Upper lobe of left lung (tissue), 6 donors: ENCODE measurements at regions not wholly inside any gene's neighbourhood (a gene's known extent, or its start where the extent isn't known, plus 50 kb on each side); places are given as distances from the start of the nearest gene placed in this dataset.

Experiments
- ATAC-seq, 2 donors: fragments of 200-7000 bp; cut with Tn5 transposase; one replicate each; pipeline ENCODE4 v1.9.1; 2022; ENCODE audit warnings: mild to moderate bottlenecking in 2 of 2, moderate library complexity in 2 of 2; ENCODE audit not compliant: low FRiP score in 2 of 2
- DNase-seq, 2 donors: peaks; one replicate each; pipeline ENCODE4 v3.0.0-alpha.2; 2019 to 2020
- H3K27ac ChIP-seq, 4 donors: fragments of 200-600 bp; sonication (generic); one replicate each; pipeline ENCODE4 v1.5.1; 2016 to 2019
- H3K27me3 ChIP-seq, 4 donors: fragments of 200-600 bp; sonication (generic); one replicate each; pipeline ENCODE4 v1.5.1; 2017 to 2019
- H3K36me3 ChIP-seq, 4 donors: fragments of 200-600 bp; sonication (generic); one replicate each; pipeline ENCODE4 v1.5.1; 2016 to 2019
- H3K4me1 ChIP-seq, 4 donors: fragments of 200-600 bp; sonication (generic); one replicate each; pipeline ENCODE4 v1.5.1; 2018 to 2019
- H3K4me3 ChIP-seq, 4 donors: fragments of 200-600 bp; sonication (generic); one replicate each; pipeline ENCODE4 v1.5.1; 2017 to 2019; ENCODE audit warnings: mild to moderate bottlenecking in 2 of 4, moderate library complexity in 1 of 4
- H3K9me3 ChIP-seq, 4 donors: fragments of 200-600 bp; sonication (generic); one replicate each; pipeline ENCODE4 v1.5.1; 2018 to 2019
- EP300 ChIP-seq, 4 donors: sonication (generic); formaldehyde crosslinking; IDR thresholded peaks; one replicate each; pipeline ENCODE4 v1.5.1; 2017; ENCODE audit warnings: antibody characterized with exemption in 4 of 4, control low read depth in 2 of 4
- POLR2A ChIP-seq, 4 donors: fragments of 450-650 bp; IDR thresholded peaks; one replicate each; pipeline ENCODE4 v1.5.1; 2016 to 2017; ENCODE audit warnings: antibody characterized with exemption in 4 of 4, mild to moderate bottlenecking in 2 of 4
- POLR2AphosphoS5 ChIP-seq, 2 donors: sonication (generic); formaldehyde crosslinking; IDR thresholded peaks; one replicate each; pipeline ENCODE4 v1.5.1; 2017; ENCODE audit warnings: antibody characterized with exemption in 2 of 2
- WGBS, 2 donors: methylation state at CpG; one replicate each; pipeline ENCODE4 v1.1.5; 2017 to 2018; 5-methylcytosine and 5-hydroxymethylcytosine counted together
- TF ChIP-seq, protein P1 (sequence below), 6 experiments: fragments of 450-650 bp in 4 of 6; fragments of 200-600 bp in 2 of 6; sonication (generic) in 2 of 6; IDR thresholded peaks; one replicate each; pipeline ENCODE4 v1.5.1; 2016 to 2019; ENCODE audit warnings: antibody characterized with exemption in 6 of 6
- donor health status: DM: no; HTN: no; CAD: no; lungs with moderate emphysema.
- donor health status: DM: no; HTN: yes; CAD: no; lungs with severe emphysema.

DNA sequence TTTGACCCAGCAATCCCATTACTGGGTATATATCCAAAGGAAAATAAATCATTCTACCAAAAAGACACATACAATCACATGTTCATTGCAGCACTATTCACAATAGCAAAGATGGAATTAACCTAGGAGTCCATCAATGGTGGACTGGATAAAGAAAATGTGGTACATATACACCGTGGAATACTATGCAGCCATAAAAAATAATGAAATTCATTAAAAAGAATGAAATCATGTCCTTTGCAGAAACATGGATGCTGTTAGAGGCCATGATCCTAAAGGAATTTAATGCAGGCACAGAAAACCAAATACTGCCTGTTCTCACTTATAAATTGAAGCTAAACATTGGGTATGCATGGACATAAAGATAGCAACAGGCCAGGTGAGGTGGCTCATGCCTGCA lies 61.9 kb upstream of the BMP6 start:
- ATAC-seq (no peak), DNase-seq (no peak)
- no peaks in the 10 kb centered on the region for H3K27me3 ChIP-seq
- H3K9me3 ChIP-seq: no peaks in the 10 kb centered on the region
- H3K4me1 ChIP-seq: no peaks in the 10 kb centered on the region
- 91 to 97% methylated on average over 1 of the region's 1 CpG for WGBS, 2 donors
- H3K27ac ChIP-seq: no peak overlapping the region
- no peak overlapping the region for H3K4me3 ChIP-seq
- TF ChIP-seq, protein P1, sequence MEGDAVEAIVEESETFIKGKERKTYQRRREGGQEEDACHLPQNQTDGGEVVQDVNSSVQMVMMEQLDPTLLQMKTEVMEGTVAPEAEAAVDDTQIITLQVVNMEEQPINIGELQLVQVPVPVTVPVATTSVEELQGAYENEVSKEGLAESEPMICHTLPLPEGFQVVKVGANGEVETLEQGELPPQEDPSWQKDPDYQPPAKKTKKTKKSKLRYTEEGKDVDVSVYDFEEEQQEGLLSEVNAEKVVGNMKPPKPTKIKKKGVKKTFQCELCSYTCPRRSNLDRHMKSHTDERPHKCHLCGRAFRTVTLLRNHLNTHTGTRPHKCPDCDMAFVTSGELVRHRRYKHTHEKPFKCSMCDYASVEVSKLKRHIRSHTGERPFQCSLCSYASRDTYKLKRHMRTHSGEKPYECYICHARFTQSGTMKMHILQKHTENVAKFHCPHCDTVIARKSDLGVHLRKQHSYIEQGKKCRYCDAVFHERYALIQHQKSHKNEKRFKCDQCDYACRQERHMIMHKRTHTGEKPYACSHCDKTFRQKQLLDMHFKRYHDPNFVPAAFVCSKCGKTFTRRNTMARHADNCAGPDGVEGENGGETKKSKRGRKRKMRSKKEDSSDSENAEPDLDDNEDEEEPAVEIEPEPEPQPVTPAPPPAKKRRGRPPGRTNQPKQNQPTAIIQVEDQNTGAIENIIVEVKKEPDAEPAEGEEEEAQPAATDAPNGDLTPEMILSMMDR (IDR thresholded peaks at IDR 0.05): no peak
- no peak for TF ChIP-seq EP300 (IDR thresholded peaks at IDR 0.05)
- no peak for TF ChIP-seq POLR2A (IDR thresholded peaks at IDR 0.05)
- no peaks in the 10 kb centered on the region for H3K36me3 ChIP-seq

DNA sequence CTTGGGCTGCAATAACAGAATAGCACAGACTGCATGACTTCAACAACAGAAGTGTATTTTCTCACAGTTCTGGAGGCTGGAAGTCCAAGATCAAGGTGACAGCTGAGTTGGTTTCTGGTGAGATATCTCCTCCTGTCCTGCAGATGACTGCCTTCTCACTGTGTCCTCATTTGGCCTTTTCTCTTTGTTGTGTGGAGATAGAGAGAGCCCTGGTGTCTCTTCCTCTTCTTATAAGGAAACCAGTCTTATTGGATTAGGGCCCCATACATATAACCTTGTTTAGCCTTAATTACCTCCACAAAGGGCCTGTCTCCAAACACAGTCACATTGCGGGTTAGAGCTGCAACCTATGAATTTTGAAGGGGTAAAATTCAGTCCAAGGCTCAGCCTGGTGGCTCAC lies 57.0 kb upstream of the BMP6 start:
- H3K9me3 ChIP-seq: no peaks in the 10 kb centered on the region
- WGBS, 2 donors: 89 to 90% methylated on average over 1 of the region's 1 CpG
- no peak for TF ChIP-seq POLR2A (IDR thresholded peaks at IDR 0.05)
- TF ChIP-seq EP300 (IDR thresholded peaks at IDR 0.05): no peak
- no peak for TF ChIP-seq POLR2AphosphoS5 (IDR thresholded peaks at IDR 0.05)
- TF ChIP-seq, protein P1 (IDR thresholded peaks at IDR 0.05): no peak

DNA sequence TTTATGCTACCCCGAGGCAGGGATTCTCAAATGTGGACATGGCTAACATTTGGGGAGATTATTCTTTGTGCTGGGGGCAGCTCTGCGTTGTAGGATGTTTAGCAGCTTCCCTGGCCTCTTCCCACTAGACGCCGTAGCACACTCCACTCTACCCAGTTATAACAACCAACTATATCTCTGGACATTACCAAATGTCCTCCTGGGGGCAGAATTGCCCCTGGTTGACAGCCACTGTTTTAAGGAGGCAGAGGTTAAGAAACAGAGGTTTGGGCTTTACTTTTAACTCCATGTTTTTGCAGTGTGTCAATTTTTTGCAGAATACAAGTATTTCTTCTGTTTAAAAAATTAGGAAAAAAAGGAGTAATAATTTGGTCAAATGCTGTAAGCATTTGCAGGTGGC lies 56.2 kb upstream of the BMP6 start:
- Histone ChIP-seq H3K9me3 (no peaks in the 10 kb centered on the region), H3K36me3 (no peaks in the 10 kb centered on the region), H3K4me3 (no peak overlapping the region), H3K27me3 (no peaks in the 10 kb centered on the region), H3K4me1 (peaks cover 0 to 10% (median 0%) of the 10 kb centered on the region in 4 donors), H3K27ac (no peak overlapping the region)
- DNase-seq: no peak
- no peak for TF ChIP-seq POLR2AphosphoS5 (IDR thresholded peaks at IDR 0.05)
- no peak for TF ChIP-seq POLR2A (IDR thresholded peaks at IDR 0.05)
- no peak for TF ChIP-seq EP300 (IDR thresholded peaks at IDR 0.05)
- TF ChIP-seq, protein P1 (IDR thresholded peaks at IDR 0.05): no peak
- WGBS, 2 donors: 83 to 88% methylated on average over 4 of the region's 4 CpGs
- ATAC-seq: no peak

More for the DNA sequence above, 57.0 kb upstream of the BMP6 start:
- ATAC-seq (no peak), DNase-seq (no peak)
- H3K4me3 ChIP-seq: no peak overlapping the region
- no peak overlapping the region for H3K27ac ChIP-seq
- H3K27me3 ChIP-seq: no peaks in the 10 kb centered on the region
- H3K36me3 ChIP-seq: no peaks in the 10 kb centered on the region
- H3K4me1 ChIP-seq: peaks cover 0 to 10% (median 0%) of the 10 kb centered on the region in 4 donors

DNA sequence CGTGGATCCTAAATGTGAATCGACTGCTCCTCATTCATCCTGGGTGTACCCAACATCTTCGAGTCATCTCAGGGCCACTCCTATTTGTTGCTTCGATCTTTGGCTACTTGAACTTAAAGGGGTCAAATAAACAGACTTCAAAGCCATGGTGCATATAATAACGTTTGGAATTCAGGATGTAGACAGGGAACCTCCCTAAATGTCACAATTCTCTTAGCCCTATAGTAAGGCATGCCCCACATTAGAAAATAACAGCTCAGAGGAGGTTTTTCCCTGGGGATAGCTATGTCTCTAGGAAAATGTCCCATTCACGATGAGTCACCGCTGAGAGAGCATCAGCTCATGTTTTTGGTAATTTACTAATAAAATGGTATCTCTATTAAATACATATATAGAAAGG lies 54.8 kb upstream of the BMP6 start:
- Histone ChIP-seq H3K9me3 (no peaks in the 10 kb centered on the region), H3K27me3 (no peaks in the 10 kb centered on the region), H3K36me3 (no peaks in the 10 kb centered on the region), H3K4me1 (peaks cover 0 to 10% (median 0%) of the 10 kb centered on the region in 4 donors), H3K27ac (no peak overlapping the region), H3K4me3 (no peak overlapping the region)
- 57 to 66% methylated on average over 7 of the region's 7 CpGs for WGBS, 2 donors
- ATAC-seq: peak in 1 of 2 donors; percentile 27
- no peak for DNase-seq
- TF ChIP-seq POLR2A (IDR thresholded peaks at IDR 0.05): no peak
- TF ChIP-seq, protein P1 (IDR thresholded peaks at IDR 0.05): no peak
- no peak for TF ChIP-seq POLR2AphosphoS5 (IDR thresholded peaks at IDR 0.05)
- TF ChIP-seq EP300 (IDR thresholded peaks at IDR 0.05): no peak

DNA sequence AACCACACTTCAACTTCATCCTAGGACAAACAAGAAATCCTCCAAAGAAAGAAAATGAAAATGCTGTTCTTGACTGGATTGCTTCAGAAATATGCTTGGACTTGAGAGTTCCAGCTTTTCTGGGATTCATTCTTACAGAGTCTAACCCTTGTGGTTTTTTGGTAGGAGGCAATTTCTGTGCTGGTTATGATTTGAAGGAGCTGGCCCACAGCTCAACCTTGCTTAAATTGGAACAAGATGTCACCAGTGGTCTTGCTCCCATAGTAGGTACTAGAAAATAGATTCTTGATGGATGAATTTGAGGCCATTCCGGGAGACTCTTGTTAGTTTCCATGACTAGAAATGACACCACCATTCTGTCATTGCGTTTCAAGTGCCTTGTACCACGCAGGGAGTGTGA lies 54.3 kb upstream of the BMP6 start:
- no peak overlapping the region for H3K4me3 ChIP-seq
- H3K9me3 ChIP-seq: no peaks in the 10 kb centered on the region
- no peak overlapping the region for H3K27ac ChIP-seq
- no peaks in the 10 kb centered on the region for H3K36me3 ChIP-seq
- ATAC-seq (peak in 1 of 2 donors; percentile 5), DNase-seq (no peak)
- H3K27me3 ChIP-seq: no peaks in the 10 kb centered on the region
- 89 to 91% methylated on average over 3 of the region's 3 CpGs for WGBS, 2 donors
- TF ChIP-seq POLR2AphosphoS5 (IDR thresholded peaks at IDR 0.05): no peak
- no peak for TF ChIP-seq EP300 (IDR thresholded peaks at IDR 0.05)
- no peak for TF ChIP-seq POLR2A (IDR thresholded peaks at IDR 0.05)
- TF ChIP-seq, protein P1 (IDR thresholded peaks at IDR 0.05): no peak
- peaks cover 0 to 10% (median 0%) of the 10 kb centered on the region in 4 donors for H3K4me1 ChIP-seq
